BJ (cell line): ENCODE measurements at regions not wholly inside any gene's neighbourhood (a gene's known extent, or its start where the extent isn't known, plus 50 kb on each side); places are given as distances from the start of the nearest gene placed in this dataset.

Experiments
- CTCF ChIA-PET: fragments of 350-600 bp; formaldehyde crosslinking; extraction: SDS; loops from one replicate; lab custom pipeline; 2021; ENCODE audit warnings: antibody characterized with exemption, inconsistent platforms; lab: Yijun Ruan, JAX
- POLR2A ChIA-PET: fragments of 300-600 bp; sonication (Branson Sonifier 250); formaldehyde crosslinking; extraction: SDS; loops from one replicate; lab custom pipeline; 2021; ENCODE audit warnings: antibody characterized with exemption; lab: Charles Lee
- DNase-seq: peaks from one replicate; pipeline ENCODE4 v3.0.0-alpha.2; 2011; ENCODE audit warnings: low read depth
- H3K27me3 ChIP-seq: 2 replicates; pipeline ENCODE4 v1.6.0; 2011; ENCODE audit warnings: low read length; ENCODE audit not compliant: control insufficient read depth, insufficient read depth
- H3K36me3 ChIP-seq: 2 replicates; pipeline ENCODE4 v1.5.1; 2011; ENCODE audit warnings: low read length; ENCODE audit not compliant: control insufficient read depth, insufficient read depth
- H3K4me3 ChIP-seq: 2 replicates; pipeline ENCODE4 v1.5.1; 2011; ENCODE audit warnings: low read depth, mild to moderate bottlenecking, control low read depth, low read length
- TF ChIP-seq, protein P1 (sequence below): IDR thresholded peaks from 2 replicates; pipeline ENCODE4 v1.5.1; 2011; ENCODE audit warnings: low read depth, mild to moderate bottlenecking, control low read depth, inconsistent platforms, low read length, moderate library complexity; ENCODE audit not compliant: insufficient read depth

- H3K36me3 ChIP-seq, result no peaks in the 10 kb centered on the region
- CTCF ChIA-PET, result no interaction called here
- TF ChIP-seq, protein P1, sequence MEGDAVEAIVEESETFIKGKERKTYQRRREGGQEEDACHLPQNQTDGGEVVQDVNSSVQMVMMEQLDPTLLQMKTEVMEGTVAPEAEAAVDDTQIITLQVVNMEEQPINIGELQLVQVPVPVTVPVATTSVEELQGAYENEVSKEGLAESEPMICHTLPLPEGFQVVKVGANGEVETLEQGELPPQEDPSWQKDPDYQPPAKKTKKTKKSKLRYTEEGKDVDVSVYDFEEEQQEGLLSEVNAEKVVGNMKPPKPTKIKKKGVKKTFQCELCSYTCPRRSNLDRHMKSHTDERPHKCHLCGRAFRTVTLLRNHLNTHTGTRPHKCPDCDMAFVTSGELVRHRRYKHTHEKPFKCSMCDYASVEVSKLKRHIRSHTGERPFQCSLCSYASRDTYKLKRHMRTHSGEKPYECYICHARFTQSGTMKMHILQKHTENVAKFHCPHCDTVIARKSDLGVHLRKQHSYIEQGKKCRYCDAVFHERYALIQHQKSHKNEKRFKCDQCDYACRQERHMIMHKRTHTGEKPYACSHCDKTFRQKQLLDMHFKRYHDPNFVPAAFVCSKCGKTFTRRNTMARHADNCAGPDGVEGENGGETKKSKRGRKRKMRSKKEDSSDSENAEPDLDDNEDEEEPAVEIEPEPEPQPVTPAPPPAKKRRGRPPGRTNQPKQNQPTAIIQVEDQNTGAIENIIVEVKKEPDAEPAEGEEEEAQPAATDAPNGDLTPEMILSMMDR, result no peak
- POLR2A ChIA-PET, result no interaction called here
- no peak for DNase-seq
- H3K27me3 ChIP-seq, result no peaks in the 10 kb centered on the region
- no peak overlapping the region for H3K4me3 ChIP-seq
These were observed 227.2 kb downstream of the NSG2 start for GRCh38 chr5:174272671-174273070.

DNA sequence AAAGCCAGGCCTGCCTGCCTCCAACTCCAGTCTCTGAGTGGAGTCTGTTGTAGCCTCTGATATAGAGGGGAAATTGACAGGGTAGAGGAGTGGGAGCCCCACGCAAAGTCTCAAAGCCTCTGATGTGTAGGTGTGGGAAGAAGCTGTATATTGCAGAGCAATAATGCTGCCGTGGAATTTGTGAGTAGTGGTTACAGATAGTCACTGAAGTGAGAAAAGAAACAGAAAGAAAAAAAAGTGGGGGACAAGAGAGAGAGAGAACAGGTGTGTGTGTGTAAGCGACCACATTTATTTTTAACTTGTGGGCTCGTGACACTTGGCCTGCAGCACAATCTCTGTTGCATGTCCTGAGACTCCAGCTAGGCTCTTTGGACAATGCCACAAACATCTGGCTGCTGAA, 227.8 kb downstream of the NSG2 start:
- DNase-seq, result no peak
- ChIA-PET POLR2A (no interaction called here), CTCF (interaction anchor here (2.2 kb wide), 1 partner anchor 8 kb away, joined by 4 read pairs; no protein-coding TSS in a partner anchor)
- Histone ChIP-seq H3K4me3 (no peak overlapping the region), H3K36me3 (no peaks in the 10 kb centered on the region), H3K27me3 (no peaks in the 10 kb centered on the region)
- TF ChIP-seq, protein P1, result no peak

- ChIA-PET POLR2A (no interaction called here), CTCF (no interaction called here)
- Histone ChIP-seq H3K36me3 (no peaks in the 10 kb centered on the region), H3K27me3 (no peaks in the 10 kb centered on the region), H3K4me3 (no peak overlapping the region)
- DNase-seq, result no peak
- TF ChIP-seq, protein P1, result no peak
These were observed 230.5 kb downstream of the NSG2 start for GRCh38 chr5:174275959-174276358.

DNA sequence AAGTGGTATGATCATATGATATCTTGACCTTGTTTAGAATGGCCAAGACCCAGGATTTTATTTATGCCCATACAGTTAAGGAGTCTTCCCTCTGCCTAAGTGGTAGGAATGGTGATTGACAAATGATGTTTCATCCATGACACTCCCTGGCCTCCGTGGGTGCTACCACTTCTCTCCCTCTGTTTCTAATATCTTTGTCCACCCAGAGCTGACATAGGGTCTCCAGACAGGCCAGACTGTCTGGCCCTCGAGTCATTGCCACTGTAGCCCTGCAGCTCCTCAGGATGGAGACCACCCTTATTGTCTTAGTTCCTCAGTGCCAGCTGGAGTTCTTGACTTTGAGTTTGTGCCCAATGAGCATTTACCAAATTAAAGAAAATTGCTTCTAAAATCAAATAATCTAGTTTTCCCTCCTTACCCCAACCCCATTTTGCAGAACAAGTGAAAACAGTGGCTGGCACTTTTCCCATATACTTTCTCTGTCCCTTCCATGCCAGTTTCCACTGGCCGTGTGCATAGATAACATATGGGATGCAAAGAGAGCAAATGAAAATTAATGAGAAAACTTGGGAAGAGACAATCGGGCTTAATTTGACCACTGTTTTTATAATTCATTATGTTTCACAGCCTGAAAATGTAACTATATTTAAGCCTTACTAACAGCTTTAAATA, 235.7 kb downstream of the NSG2 start:
- POLR2A ChIA-PET, result no interaction called here
- CTCF ChIA-PET, result no interaction called here
- no peaks in the 10 kb centered on the region for H3K36me3 ChIP-seq
- TF ChIP-seq, protein P1, result no peak
- H3K27me3 ChIP-seq, result no peaks in the 10 kb centered on the region
- DNase-seq, result no peak
- no peak overlapping the region for H3K4me3 ChIP-seq

DNA sequence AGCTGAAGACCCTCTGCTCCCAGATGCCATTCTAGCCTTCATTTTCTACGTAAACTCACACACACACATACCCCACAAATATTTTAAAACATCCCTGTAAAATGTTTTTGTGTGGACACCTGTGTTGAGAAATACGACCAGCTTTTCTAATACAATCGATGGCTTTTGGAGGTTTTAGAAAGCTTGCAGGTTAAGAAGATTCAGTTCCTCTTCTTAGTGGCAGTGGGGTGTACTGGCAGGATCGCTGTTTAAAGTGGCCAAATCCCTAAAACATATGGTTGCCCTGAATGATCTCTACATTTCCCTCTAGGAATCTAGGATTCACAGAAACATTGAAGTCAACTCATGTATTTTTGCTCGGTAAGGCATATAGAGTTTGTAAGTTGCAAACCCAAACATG, 236.3 kb downstream of the NSG2 start:
- TF ChIP-seq, protein P1, result no peak
- Histone ChIP-seq H3K27me3 (no peaks in the 10 kb centered on the region), H3K4me3 (no peak overlapping the region), H3K36me3 (no peaks in the 10 kb centered on the region)
- no peak for DNase-seq
- POLR2A ChIA-PET, result no interaction called here
- CTCF ChIA-PET, result interaction anchor here (1.2 kb wide), 1 partner anchor 32 kb away, joined by 3 read pairs; no protein-coding TSS in a partner anchor
